Skeletal muscle cell (primary cell): ENCODE measurements at regions not wholly inside any gene's neighbourhood (a gene's known extent, or its start where the extent isn't known, plus 50 kb on each side); places are given as distances from the start of the nearest gene placed in this dataset.

Source experiments
- DNase-seq: peaks from one replicate; pipeline ENCODE4 v3.0.0-alpha.2; 2010; ENCODE audit warnings: low read depth
- H3K4me3 ChIP-seq: 2 replicates; pipeline ENCODE4 v1.5.1; 2011; ENCODE audit warnings: low read depth, mild to moderate bottlenecking, control low read depth, low read length, moderate library complexity

GRCh38 chr11:112805658-112806057, 155.6 kb upstream of the NCAM1 start:
- DNase-seq: no peak
- no peak overlapping the region for H3K4me3 ChIP-seq

- DNase-seq: no peak
- no peak overlapping the region for H3K4me3 ChIP-seq
Observed at GRCh38 chr11:112806256-112806655, 155.0 kb upstream of the NCAM1 start.

DNA sequence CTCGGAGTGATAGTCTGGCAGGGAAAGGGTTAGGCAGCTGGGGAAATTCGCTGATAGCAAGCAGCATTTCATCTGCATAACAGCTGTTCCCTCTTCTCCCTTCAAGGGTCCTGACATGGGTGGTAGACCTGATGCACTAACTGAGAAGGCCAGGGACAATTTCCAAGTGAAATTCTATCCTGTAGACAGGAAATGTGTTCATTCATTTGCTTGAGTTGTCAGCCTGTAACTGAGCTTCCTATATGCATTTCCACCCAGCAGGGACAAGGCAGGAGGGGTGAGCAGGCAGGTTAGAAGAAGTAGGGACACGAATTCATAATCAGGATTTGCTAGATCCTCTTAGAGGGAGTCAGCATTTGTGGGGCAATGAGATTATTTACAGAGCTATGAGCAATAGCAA, 154.3 kb upstream of the NCAM1 start:
- no peak for DNase-seq
- no peak overlapping the region for H3K4me3 ChIP-seq

DNA sequence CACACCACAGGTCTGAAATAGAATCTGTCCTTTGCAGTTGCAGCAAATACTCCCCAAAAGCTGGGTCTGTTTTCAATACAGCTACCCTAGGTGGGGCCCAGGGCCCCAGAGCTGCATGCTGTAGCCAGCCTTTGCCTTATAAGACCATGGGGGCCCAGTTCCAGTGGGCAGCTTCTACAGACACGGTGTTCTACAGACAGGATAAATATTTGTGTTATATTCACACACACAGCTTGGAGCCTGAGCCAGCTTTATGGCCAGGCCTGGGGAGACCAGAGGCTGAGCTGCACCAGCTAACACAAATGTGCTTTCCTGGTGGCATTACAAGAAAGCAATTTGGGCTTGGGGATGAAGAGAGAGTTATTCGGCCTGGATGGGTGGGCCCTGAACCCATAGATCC, 151.8 kb upstream of the NCAM1 start:
- no peak for DNase-seq

DNA sequence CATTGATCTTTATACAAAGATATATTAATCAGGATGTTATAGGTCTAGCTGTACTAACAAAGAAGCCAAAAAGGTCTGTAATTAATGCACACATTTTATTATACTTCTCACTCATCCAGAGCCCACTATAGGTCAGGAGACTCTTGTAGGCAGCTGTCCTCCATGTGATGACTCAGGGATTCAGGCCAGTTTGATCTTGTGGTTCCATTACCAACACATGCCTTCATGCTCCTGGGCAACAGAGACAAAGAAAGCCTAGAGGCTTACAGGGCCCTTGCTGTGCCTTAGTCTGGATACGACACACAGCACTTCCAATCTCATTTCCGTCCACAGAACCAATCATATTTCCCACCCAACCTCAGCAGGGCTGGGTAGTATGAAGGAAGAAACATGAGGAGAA, 150.3 kb upstream of the NCAM1 start:
- no peak for DNase-seq
- H3K4me3 ChIP-seq: no peak overlapping the region

More for the DNA sequence above, 151.8 kb upstream of the NCAM1 start:
- H3K4me3 ChIP-seq: no peak overlapping the region

GRCh38 chr11:112811783-112812182, 149.4 kb upstream of the NCAM1 start:
- no peak for DNase-seq

DNA sequence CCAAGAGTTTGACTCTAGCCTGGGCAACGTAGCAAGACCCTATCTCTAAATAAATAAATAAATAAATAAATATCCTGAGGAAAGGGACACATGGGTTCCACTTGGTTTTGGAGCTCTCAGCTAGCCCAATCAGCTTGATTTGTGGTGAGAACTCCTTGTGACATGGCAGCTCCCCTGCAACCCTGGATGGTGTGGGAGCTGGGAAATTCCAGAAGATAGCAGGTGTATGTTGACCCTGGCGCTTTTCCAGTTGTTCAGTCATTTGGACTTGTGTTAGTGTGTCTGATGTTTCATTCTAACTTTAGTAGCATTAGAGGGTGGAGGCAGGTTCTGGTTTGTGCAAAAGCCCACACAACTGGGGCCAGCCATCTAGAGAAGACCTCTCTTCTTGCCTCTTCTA, 148.5 kb upstream of the NCAM1 start:
- no peak for DNase-seq
- H3K4me3 ChIP-seq: no peak overlapping the region

More at GRCh38 chr11:112811783-112812182, 149.4 kb upstream of the NCAM1 start:
- H3K4me3 ChIP-seq: no peak overlapping the region

DNA sequence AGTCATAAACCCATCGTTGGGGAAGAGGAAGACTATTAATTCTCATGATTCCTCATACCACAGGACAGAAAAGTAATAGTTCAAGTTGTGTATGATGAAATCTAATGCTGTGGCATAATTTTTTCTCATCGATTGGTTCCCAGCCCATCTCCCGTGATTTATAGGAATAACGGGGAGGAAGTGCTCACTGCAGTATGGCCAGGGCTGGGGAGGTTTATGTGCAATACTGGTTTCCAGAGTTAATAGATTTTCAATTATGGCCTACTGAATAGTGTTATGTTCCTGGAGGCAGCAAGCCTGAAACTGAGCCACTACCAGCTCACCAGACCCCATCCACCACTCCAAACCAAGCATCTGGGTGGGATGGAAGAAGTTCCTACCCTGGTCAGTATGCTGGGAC, 147.1 kb upstream of the NCAM1 start:
- DNase-seq: no peak
- no peak overlapping the region for H3K4me3 ChIP-seq

GRCh38 chr11:112817376-112817775, 143.8 kb upstream of the NCAM1 start:
- no peak for DNase-seq
- H3K4me3 ChIP-seq: no peak overlapping the region

- H3K4me3 ChIP-seq: no peak overlapping the region
- DNase-seq: no peak
Observed at GRCh38 chr11:112822478-112823274, 138.5 kb upstream of the NCAM1 start.

- DNase-seq: no peak
- no peak overlapping the region for H3K4me3 ChIP-seq
Observed at GRCh38 chr11:112826026-112826425, 135.2 kb upstream of the NCAM1 start.

GRCh38 chr11:112826788-112827187, 134.4 kb upstream of the NCAM1 start:
- no peak for DNase-seq
- H3K4me3 ChIP-seq: no peak overlapping the region

- no peak for DNase-seq
- no peak overlapping the region for H3K4me3 ChIP-seq
Observed at GRCh38 chr11:112828421-112828820, 132.8 kb upstream of the NCAM1 start.

DNA sequence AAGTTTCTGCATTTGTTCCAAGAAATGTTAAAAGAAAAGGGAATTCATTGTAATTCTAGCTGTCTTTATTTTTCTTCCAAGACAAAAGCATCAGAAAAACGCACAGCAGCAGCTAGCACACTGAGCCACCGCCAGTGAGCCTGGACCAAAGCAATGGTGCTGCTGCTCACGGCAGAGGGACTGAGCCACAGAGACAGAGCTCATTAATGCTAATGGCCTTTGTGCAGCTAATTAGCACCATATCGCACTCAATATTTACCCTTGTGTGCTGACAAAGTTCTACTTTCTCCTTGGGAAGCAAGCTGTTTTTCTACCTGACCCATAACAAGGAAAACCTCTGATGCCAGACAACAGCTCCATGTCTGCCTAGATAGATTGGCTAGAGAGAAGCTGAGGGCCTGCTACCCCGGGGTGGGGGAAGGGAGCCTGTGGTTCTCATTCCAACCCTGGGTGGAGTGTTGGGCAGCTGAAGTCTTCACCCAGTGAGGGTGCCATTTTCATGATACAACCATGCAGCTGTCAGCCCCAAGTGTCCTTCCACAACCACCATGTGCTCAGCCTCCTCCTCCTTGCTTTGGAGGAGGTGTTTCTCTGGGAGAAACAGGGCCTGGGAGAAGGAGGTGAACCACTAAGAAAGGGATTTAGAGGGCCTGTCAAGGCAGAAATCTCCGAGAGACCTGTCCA, 131.1 kb upstream of the NCAM1 start:
- DNase-seq: no peak
- H3K4me3 ChIP-seq: no peak overlapping the region

DNA sequence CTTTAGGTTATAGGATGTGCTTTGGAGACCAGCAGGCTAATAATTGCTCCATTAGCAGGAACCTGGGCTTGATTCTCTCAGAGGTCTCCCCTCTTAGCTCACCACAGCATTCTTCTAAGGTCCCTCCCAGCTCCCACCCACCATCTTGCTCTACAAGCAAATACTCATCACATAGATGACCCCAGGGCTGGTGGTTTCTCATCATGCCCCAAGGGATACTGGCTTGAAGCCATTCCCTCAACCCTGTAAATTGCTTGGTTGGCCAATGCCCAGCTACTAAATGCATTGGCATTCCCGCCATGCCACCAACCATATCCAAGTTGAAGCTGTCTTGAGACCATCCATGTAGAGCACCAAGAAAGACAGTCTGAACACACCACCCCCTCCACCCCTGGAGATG, 130.2 kb upstream of the NCAM1 start:
- DNase-seq: no peak
- no peak overlapping the region for H3K4me3 ChIP-seq

DNA sequence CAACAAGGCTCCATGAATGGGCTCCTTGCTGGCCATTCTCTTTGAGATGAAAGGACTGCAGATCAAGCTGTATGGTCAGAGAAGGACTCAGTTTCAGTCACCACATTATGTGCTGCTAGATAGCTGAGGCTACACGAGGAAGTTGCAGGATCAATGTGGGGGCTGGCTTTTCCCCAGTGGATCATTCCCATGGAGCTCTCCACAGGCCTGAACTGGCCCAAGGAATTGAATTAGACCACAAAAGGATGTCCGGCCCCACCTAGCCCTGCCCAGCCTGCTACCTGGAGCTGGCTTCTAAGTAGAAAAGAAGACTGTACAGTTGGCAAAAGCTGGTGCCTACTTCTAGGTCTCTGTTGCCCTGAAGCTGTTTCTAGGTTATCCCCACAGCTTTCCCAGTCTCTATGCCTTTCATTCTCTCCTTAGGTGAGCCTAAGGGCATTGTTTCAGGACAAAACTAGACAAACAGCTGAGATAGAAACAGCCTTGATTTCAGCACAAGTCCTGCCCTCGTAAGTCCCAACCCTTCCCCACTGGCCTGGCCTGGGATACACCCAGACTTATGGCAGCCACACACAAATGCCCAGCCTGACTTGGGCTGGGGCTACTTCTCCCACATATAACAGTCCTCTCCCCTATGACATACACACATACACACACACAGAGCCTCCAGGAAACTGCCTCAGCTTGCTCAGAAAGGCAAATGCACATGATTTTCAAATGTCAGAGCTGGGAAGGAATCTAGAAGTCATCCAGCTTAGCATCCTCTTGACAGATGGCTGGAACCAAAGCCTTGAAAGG, 129.1 kb upstream of the NCAM1 start:
- no peak overlapping the region for H3K4me3 ChIP-seq
- no peak for DNase-seq

- DNase-seq: no peak
- no peak overlapping the region for H3K4me3 ChIP-seq
Observed at GRCh38 chr11:112834277-112834755, 126.9 kb upstream of the NCAM1 start.

GRCh38 chr11:112835591-112836255, 125.5 kb upstream of the NCAM1 start:
- no peak overlapping the region for H3K4me3 ChIP-seq
- DNase-seq: no peak

- no peak for DNase-seq
- H3K4me3 ChIP-seq: no peak overlapping the region
Observed at GRCh38 chr11:112836256-112836602, 125.0 kb upstream of the NCAM1 start.
